Pulmonary artery endothelial cell (primary cell): ENCODE measurements at regions not wholly inside any gene's neighbourhood (a gene's known extent, or its start where the extent isn't known, plus 50 kb on each side); places are given as distances from the start of the nearest gene placed in this dataset.
"Not testable (repeated sequence)": the region's sequence is repeated elsewhere in the genome, so short reads cannot be mapped to it uniquely, and the experiment has no call there.

Source experiments
- DNase-seq: peaks from one replicate; pipeline ENCODE4 v3.0.0-alpha.2; 2011; ENCODE audit warnings: low read depth, low spot score

DNA sequence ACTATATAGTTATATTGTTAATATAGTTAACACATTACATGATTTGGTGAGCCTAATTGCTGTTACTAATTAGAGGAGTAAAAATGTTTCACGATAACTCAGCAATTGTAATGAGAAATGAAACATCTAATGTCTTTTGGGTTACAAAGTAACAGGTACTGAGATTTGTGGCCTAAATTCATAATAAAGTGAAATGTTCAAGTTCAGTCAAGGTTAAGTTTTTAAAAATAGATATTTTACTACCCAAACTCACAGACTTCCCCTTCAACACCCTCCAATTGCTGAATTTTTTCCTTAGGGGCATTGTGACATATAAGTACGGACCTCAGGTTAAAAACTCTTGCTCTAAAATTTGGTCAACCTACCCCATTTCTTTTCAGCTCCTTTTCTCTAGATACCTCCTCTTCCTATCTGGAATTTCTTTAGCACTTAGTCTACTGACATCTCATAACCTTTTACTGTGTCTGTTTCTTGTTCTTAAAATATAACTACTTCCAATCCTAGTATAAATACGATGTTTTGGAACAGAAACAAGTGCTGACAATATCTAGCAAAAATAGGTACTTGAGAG lies 112.3 kb upstream of the PRSS16 start:
- no peak for DNase-seq

DNA sequence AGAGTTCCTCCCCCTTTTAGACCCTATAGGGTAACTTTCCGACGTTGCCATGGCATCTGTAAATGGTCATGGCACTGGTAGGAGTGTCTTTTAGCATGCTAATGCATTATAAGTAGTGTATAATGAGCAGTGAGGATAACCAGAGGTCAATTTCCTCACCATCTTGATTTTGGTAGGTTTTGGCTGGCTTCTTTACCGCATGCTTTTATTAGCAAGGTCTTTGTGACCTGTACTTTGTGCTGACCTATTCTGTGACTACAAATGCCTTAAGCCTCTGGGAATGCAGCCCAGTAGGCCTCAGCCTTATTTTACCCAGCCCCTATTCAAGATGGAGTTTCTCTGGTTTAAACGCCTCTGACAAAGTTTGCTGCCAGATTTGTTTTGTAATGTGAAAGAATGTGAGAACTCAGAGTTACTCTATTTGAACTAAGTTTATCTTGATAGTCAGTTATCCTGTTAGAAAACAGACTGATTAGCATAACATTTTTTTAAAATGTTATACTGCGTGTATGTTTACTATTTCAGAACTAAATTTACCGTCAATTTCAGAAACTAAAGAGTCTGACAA lies 111.3 kb upstream of the PRSS16 start:
- no peak for DNase-seq

DNA sequence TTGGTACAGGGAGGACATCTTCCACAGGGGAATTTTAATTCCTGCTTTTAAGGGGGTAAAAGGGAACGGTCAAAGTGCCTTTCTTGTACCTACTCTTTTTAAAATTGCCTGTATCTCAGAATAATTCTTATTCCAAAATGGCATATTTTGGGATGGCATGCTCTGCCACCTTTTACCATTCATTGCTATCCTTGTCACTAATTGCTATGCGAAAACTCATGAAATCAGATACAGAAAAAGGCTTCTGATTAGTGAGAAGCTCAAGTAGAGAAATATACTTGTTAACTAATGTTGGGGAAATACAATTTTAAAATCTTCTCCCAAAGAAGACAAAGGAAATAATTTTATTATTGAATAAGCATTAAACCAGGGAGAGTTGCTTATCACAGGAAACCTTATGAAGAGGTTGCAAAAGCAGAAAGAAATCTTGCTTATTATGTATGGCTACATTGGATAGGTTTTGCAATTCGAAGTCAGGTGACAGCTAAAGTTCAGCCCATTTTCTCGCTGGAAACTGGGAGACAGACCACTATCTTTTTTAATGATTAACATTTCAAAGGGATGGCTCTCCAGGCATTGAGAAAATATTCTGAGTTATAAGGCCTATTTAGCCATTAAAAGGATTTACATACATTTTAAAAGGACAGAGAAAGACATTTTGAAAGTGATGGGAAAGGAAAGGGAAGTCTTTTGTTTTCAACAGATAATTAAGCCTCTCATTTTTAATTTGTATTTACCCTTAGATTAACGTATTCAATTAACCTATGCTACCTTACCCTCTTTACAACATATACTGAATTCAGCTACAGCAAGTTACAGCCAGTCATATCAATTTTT lies 110.3 kb upstream of the PRSS16 start:
- DNase-seq, result no peak

DNA sequence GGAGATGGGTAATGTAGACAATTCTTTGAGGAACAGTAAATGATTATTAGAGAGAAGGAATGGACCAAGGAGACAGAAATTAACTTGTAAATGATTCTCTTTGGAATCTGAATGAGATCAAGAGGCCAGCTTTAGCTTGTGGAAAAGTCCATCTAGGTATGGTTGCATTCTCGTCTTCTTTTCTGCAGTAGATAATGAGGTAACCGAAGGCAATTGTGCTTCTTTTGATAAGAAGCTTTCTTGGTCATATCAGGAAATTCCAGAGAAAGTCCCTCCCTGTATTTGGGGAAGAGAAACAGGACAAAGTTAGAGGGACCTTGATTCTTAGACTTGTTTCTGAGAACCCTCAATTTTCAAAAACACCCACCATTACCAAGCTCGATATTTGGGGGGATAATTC lies 109.1 kb upstream of the PRSS16 start:
- DNase-seq, result no peak

DNA sequence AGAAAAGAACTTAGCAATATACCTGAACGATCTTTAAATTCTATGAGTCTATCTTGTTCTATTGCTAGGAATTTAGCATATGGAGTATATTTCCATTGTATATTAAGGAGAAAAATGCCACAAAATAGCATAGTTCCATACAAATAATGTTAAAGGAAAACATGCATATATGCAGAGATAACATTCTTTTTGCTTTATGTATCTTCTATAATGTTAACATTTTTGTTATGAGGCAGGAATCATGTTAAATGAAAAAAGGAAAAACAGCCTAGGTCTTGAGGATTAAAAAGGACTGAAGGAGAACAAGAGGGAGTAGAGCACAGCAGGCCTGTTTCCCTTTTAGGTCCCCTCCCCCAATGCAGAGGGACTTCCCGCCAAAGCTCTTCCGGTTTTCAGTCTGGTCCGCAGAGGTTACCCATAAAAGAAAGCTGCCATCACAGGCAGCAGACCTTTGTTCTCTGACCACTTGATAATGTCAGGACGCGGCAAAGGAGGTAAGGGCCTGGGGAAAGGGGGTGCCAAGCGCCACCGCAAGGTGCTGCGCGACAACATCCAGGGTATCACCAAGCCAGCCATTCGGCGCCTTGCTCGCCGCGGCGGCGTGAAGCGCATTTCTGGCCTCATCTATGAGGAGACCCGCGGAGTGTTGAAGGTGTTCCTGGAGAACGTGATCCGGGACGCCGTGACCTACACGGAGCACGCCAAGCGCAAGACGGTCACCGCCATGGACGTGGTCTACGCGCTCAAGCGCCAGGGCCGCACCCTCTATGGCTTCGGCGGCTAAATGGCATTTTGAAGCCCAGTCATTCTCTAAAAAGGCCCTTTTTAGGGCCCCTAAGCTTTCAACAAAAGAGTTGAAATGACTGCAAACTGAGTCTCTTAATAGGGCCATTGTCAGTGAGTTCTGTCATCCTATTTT lies 108.4 kb upstream of the PRSS16 start:
- DNase-seq, result no peak

DNA sequence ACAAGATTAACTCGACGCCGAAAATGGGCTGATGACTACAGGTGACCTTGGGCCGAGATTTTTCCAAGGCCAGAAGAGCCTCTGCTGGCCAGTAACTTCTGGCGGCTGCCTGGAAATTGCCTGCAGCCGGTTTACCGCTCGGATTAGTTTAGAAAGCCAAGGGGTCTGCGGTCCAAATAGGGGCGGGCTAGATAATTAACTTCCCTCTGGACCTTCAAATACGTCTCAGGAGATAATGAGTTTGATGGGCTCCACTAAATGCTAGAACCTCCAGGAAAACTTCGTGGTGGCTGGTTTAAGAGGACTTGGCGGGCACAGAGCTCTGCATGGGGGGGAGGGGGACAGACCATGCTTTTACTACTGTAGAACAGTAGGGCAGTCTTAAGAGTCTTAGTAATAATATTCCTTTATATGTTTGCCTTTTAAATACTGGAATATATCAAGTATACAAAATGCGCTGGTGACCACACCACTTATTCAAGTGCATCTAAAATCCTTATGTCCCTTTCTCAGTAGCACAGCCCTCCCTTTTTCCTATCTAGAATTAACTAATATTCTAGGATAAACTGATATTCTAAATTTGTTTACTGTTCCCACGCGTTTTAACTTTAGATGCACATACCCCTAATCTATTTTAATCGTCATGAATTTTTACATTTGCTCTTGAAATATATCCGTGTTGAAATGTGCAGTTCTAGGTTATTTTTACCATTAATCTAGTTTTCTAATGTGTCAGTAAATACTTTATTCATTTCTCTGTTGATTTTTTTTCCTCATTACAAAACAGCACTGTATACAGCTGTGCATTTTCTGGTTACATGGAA lies 107.5 kb upstream of the PRSS16 start:
- no peak for DNase-seq

DNA sequence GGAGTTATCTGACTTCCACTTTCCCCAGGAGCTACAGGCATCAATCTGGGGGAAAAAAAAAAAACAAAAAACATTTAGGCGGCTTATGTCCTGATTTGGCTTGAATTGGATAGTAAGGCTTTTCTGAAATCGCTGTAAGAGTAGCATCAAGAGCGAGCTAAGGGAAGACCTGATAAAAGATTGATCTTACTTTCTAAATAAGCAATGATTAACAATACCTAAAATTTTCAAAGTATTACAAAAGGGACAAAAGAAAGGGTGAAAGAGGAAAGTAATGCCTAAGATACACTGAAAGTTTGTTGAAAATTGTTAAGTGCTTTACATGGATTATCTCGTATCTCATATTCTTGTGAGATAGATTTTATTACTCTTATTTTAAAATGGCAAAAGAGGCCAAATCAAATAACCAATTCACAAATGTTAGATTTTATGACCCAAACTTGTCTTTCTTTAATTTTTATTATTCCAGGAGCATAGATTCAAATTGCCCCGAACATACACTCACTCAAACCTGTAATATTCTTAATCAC lies 106.4 kb upstream of the PRSS16 start:
- DNase-seq, result no peak

DNA sequence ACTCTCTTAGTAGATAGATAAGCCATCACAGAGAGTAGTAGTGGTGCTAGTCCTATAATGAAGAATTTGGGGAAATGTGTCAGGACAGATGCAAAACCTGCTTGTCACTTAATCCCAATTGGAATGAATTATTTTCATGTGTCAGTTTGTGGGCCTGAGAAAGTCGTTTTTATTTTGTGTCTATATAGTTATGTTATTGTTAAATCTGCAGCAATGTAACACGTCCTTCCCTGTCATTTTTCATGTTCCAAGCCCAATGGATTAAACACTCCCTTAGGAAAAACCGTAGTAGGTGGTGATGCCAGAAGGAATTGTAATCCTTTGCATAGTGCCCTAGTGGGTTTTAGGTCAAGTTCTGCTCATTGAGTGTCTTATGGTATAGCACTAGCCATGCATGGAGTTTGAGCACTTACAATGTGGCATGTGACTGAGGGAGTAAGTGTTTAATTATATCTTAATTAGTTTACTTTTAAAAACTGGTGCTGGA lies 105.9 kb upstream of the PRSS16 start:
- no peak for DNase-seq

DNA sequence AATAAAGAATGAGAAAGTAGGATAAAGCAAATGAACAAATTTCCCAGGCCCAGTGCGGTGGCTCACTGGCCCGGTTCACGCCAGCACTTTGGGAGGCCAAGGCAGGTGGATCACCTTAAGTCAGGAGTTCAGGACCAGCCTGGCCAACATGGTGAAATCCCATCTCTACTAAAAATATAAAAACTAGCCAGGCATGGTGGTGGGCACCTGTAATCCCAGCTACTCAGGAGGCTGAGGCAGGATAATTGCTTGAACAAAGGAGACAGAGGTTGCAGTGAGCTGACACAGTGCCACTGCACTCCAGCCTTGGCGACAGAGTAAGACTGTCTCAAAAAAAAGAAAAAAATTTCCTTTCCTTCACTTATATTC lies 104.5 kb upstream of the PRSS16 start:
- not testable (repeated sequence) for DNase-seq

DNA sequence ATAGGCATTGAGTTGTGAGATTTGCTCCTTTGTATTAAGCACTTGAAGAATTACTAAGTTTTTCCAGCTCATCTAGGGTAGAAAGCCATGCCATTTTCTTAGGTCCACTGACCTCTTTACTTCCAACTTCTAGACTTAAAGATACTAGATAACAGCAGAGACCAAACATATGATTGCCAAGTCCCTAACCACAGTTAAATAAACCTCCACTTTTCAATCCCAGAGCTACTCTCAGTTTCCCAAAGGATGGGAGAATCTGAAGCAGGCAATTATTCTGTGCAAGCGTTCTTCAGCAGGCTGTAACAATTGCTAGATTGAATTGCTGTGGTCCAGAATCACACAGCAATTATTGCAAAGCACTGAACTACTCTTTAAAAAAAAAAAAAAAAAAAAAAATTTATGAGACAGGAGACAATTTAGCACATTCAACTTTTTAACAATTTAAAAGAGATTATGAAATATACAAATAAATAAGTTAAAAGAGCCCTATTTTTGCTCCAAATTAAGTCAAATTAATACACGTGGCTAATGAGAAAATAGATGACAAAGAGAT lies 104.0 kb upstream of the PRSS16 start:
- no peak for DNase-seq

DNA sequence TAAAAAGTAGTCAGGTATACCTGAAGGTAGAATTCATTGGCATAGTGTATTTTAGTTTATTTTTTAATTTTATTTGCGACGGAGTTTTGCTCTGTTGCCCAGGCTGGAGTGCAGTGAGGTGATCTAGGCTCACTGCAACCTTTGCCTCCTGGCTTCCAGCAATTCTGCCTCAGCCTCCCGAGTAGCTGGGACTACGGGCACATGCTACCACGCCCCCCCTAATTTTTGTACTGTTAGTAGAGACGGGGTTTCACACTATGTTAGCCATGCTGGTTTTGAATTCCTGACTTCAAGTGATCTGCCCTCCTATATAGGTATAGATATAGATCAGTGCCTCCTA lies 102.8 kb upstream of the PRSS16 start:
- DNase-seq, result no peak

DNA sequence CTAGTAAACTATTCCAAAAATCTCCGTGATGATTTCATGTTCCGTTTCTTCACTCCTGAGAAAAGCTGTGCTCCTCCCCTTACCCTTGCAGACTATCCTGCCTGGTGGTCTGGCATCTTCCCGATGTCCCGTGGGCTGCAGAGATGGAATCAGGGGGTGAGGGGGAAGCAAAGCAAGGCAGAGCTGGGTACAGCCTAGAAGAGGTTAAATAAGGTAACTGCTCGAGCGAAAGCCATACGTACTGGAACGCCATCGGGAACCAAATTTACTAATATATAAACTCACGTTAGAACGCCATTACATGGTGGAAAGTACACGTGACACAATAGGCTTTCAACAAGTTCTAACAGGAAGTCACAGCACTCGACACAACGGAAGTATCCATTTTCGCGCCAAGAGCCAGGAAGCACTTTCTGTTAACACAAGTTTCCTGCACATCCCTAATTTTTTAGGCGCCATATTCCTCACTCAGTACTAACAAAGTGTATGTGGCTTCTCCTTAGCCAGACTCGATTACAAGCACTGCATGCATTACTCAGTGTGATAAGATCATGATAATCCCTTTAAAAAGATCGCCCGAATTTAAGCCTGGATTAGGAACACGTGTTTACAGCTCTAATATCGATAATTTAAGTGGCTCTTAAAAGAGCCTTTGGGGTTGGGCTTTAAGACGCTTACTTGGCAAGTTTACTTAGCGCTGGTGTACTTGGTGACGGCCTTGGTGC lies 101.6 kb upstream of the PRSS16 start:
- peak; percentile 39 for DNase-seq

DNA sequence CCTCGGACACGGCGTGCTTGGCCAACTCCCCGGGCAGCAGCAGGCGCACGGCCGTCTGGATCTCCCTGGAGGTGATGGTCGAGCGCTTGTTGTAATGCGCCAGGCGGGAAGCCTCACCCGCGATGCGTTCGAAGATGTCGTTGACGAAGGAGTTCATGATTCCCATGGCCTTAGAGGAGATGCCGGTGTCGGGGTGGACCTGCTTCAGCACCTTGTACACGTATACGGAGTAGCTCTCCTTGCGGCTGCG lies 101.1 kb upstream of the PRSS16 start:
- not testable (repeated sequence) for DNase-seq

DNA sequence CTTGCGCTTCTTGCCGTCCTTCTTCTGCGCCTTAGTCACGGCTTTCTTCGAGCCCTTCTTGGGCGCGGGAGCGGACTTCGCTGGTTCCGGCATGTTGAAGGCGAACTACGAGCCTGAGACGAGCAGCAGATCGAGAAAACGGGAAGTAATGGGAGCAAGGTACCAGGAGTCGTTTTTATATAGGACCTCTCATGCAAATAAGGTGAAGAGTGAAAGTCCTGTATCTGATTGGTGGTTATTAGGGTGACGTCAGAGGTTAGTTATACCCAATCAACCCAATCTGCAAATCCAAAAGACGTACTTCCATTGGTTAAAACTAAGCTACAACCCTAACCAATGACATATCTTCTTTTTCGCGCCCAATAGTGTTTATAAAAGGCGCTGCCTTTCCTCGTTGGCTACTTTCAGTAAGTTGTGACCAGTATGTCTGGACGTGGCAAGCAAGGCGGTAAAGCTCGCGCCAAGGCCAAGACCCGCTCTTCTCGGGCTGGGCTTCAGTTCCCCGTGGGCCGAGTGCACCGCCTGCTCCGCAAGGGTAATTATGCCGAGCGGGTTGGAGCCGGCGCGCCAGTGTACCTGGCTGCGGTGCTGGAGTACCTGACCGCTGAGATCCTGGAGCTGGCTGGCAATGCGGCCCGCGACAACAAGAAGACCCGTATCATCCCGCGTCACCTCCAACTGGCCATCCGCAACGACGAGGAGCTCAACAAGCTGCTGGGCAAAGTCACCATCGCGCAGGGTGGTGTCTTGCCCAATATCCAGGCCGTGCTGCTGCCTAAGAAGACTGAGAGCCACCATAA lies 100.6 kb upstream of the PRSS16 start:
- peak; percentile 99 for DNase-seq

DNA sequence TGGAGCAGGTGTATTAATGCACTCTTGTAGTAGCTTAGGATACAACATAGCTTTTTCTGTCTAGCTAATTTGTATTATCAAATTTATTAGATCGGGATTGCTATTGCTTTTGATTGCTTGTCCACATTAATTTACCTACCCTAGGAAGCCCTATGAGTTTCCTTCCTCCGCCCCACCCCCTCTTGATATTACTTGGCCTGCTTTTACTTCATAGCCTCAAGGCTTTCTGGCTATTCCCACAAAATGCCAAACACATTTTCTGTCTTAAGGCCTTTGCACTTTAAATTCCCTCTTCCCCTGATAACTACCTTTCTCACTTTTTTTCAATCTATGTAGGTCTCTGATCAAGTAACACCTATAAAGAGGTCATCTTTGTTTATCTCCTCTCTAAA lies 99.1 kb upstream of the PRSS16 start:
- no peak for DNase-seq

DNA sequence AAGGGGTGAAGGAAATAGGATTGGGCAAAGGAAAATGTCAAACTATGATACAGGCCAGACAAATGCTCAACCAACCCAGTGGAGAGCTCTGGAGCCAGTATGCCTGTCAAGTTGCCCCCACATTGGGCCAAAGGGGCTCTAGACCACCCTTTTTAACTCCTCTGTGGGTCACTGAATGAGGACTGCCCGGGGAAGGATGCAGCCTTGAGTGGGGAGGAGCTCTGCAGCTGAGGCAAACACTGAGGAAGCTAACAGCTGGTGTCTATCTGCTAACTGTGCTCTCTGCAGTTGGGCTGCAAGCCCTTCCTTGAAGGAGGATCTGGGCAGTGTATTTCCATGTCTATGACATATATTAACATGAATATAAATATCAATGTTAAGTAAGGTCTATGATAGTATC lies 98.4 kb upstream of the PRSS16 start:
- no peak for DNase-seq

DNA sequence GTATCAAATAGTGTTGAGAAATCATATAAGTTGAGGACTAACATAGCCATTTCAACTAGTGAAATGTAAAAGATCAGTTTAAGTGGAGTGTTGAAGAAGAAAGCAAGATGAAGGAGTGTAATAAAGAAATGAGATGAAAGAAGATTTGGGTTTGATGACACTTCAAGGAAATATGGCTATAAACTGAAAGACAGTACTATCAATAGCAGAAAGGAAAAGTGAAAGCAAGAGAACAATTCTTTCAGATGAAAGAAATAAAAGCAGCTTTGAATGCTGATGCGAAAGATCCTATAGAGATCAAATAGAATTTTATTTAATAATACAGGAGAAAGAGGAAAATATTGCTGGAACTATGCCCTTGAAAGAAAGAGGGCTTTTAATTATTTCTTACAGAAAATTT lies 92.8 kb upstream of the PRSS16 start:
- DNase-seq, result no peak

DNA sequence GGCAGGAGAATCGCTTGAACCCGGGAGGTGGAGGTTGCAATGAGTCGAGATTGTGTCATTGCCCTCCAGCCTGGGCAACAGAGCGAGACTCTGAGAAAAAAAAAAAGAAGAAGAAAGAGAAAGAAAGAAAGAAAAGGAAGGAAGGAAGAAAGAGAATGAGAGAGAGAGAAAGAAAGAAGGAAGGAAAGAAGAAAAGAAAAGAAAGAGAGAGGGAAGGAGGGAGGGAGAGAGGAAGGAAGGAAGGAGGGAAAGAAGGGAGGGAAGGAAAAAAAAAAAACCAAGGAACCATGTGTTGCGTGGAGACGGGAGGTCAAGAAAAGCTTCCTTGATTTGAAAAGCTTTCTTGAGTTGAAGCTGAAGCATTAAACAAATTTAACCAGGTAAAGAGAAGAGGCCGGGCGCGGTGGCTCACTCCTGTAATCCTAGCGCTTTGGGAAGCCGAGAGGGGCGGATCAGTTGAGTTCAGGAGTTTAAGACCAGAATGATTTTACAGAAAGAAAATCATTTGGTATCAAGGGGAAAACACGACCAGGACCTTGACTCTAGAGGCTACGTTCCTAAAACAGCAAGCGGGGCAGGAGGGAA lies 90.5 kb upstream of the PRSS16 start:
- no peak for DNase-seq
